HG03280 (cell line): ENCODE measurements at regions not wholly inside any gene's neighbourhood (a gene's known extent, or its start where the extent isn't known, plus 50 kb on each side); places are given as distances from the start of the nearest gene placed in this dataset.
"Not testable (repeated sequence)": the region's sequence is repeated elsewhere in the genome, so short reads cannot be mapped to it uniquely, and the experiment has no call there.

Experiments used
- ATAC-seq: cut with Tn5 transposase; IDR thresholded peaks from one replicate; pipeline ENCODE4 v1.9.1; 2021; ENCODE audit warnings: mild to moderate bottlenecking, moderate library complexity; ENCODE audit not compliant: unreplicated experiment

- ATAC-seq, result no peak
These were observed 1103.2 kb downstream of the GATA3 start for GRCh38 chr10:9157656-9158055.

- no peak for ATAC-seq
These were observed 1104.2 kb downstream of the GATA3 start for GRCh38 chr10:9158675-9159074.

GRCh38 chr10:9160275-9160674 is 1105.8 kb downstream of the GATA3 start:
- no peak for ATAC-seq

- ATAC-seq, result no peak
These were observed 1109.2 kb downstream of the GATA3 start for GRCh38 chr10:9163699-9164098.

- no peak for ATAC-seq
These were observed 1112.3 kb downstream of the GATA3 start for GRCh38 chr10:9166770-9167169.

- no peak for ATAC-seq
These were observed 1117.8 kb downstream of the GATA3 start for GRCh38 chr10:9172276-9172675.

GRCh38 chr10:9175200-9175599 is 1120.7 kb downstream of the GATA3 start:
- ATAC-seq, result no peak

- ATAC-seq, result not testable (repeated sequence)
These were observed 1128.9 kb downstream of the GATA3 start for GRCh38 chr10:9183197-9183880.

GRCh38 chr10:9188022-9188810 is 1133.7 kb downstream of the GATA3 start:
- ATAC-seq, result no peak

- no peak for ATAC-seq
These were observed 1135.0 kb downstream of the GATA3 start for GRCh38 chr10:9189448-9189847.

- no peak for ATAC-seq
These were observed 1138.6 kb downstream of the GATA3 start for GRCh38 chr10:9193120-9193519.

GRCh38 chr10:9195385-9195784 is 1140.9 kb downstream of the GATA3 start:
- ATAC-seq, result no peak

- ATAC-seq, result no peak
These were observed 1144.1 kb downstream of the GATA3 start for GRCh38 chr10:9198611-9199010.

- ATAC-seq, result no peak
These were observed 1151.1 kb downstream of the GATA3 start for GRCh38 chr10:9205558-9205957.

GRCh38 chr10:9209105-9209798 is 1154.8 kb downstream of the GATA3 start:
- peak; percentile 85 for ATAC-seq

GRCh38 chr10:9211228-9211627 is 1156.7 kb downstream of the GATA3 start:
- ATAC-seq, result no peak

GRCh38 chr10:9214618-9215017 is 1160.1 kb downstream of the GATA3 start:
- no peak for ATAC-seq

- no peak for ATAC-seq
These were observed 1160.6 kb downstream of the GATA3 start for GRCh38 chr10:9215121-9215520.

- ATAC-seq, result no peak
These were observed 1165.4 kb downstream of the GATA3 start for GRCh38 chr10:9219860-9220259.

- ATAC-seq, result no peak
These were observed 1168.4 kb downstream of the GATA3 start for GRCh38 chr10:9222917-9223316.

GRCh38 chr10:9227679-9228365 is 1173.3 kb downstream of the GATA3 start:
- no peak for ATAC-seq
